H1 (cell line): ENCODE measurements at regions not wholly inside any gene's neighbourhood (a gene's known extent, or its start where the extent isn't known, plus 50 kb on each side); places are given as distances from the start of the nearest gene placed in this dataset.

Source experiments
- ATF2 ChIP-seq: IDR thresholded peaks from 2 replicates; pipeline ENCODE4 v1.6.1; 2012; ENCODE audit warnings: low read length, inconsistent platforms
- E2F6 ChIP-seq: IDR thresholded peaks from 2 replicates; pipeline ENCODE4 v1.6.1; 2012; ENCODE audit warnings: inconsistent platforms
- GABPA ChIP-seq: IDR thresholded peaks from 2 replicates; pipeline ENCODE4 v1.6.1; 2011; ENCODE audit warnings: mild to moderate bottlenecking, low read length, moderate library complexity, borderline replicate concordance; ENCODE audit not compliant: insufficient read depth
- RFX5 ChIP-seq: IDR thresholded peaks from 2 replicates; pipeline ENCODE4 v1.6.1; 2011; ENCODE audit warnings: low read depth, low read length, improper control_type of control experiment, borderline replicate concordance
- USF2 ChIP-seq: IDR thresholded peaks from 2 replicates; pipeline ENCODE4 v1.6.1; 2011; ENCODE audit warnings: low read length, improper control_type of control experiment
- ZNF274 ChIP-seq: IDR thresholded peaks from 2 replicates; pipeline ENCODE4 v1.7.0; 2012; ENCODE audit warnings: low read length, borderline replicate concordance; ENCODE audit errors: extremely low read depth

- no peak for TF ChIP-seq ATF2
- TF ChIP-seq USF2, result no peak
- TF ChIP-seq RFX5, result no peak
- no peak for TF ChIP-seq ZNF274
- no peak for TF ChIP-seq E2F6
- TF ChIP-seq GABPA, result no peak
- TF ChIP-seq, all 59 proteins: peak for 0
Measured at GRCh38 chr10:71126432-71126831, 85.9 kb upstream of the UNC5B start (continued).
